SH-SY5Y (cell line): ENCODE measurements at regions not wholly inside any gene's neighbourhood (a gene's known extent, or its start where the extent isn't known, plus 50 kb on each side); places are given as distances from the start of the nearest gene placed in this dataset.

Source experiments
- GATA2 ChIP-seq: IDR thresholded peaks from 2 replicates; pipeline ENCODE4 v1.6.1; 2011; ENCODE audit warnings: mild to moderate bottlenecking, low read depth, low read length
- GATA3 ChIP-seq: IDR thresholded peaks from 2 replicates; pipeline ENCODE4 v1.6.1; 2011; ENCODE audit warnings: low read depth, mild to moderate bottlenecking, low read length, moderate library complexity

- no peak for TF ChIP-seq GATA3
- TF ChIP-seq GATA2 = no peak
Measured at GRCh38 chr2:118257696-118258095, 169.4 kb downstream of the INSIG2 start.
